ENCODE measurements at regions not wholly inside any gene's neighbourhood (a gene's known extent, or its start where the extent isn't known, plus 50 kb on each side); places are given as distances from the start of the nearest gene placed in this dataset.

- no peak for TF ChIP-seq CTCF (IDR thresholded peaks at IDR 0.05; ENCODE audit: insufficient read depth, low read depth, low read length, missing control alignments)
- H3K4me3 ChIP-seq (ENCODE audit: low read depth, low read length): no peak overlapping the region
- no peak for DNase-seq (ENCODE audit: low read depth)
These were observed 359.0 kb downstream of the BCKDHB start for GRCh38 chr6:80465513-80465912.

GRCh38 chr6:80464901-80465300 lies 358.4 kb downstream of the BCKDHB start:
- H3K4me3 ChIP-seq (ENCODE audit: low read depth, low read length): no peak overlapping the region
- TF ChIP-seq CTCF (IDR thresholded peaks at IDR 0.05; ENCODE audit: insufficient read depth, low read depth, low read length, missing control alignments): no peak
- DNase-seq (ENCODE audit: low read depth): no peak

GRCh38 chr6:80463197-80463596 lies 356.7 kb downstream of the BCKDHB start:
- H3K4me3 ChIP-seq (ENCODE audit: low read depth, low read length): no peak overlapping the region
- TF ChIP-seq CTCF (IDR thresholded peaks at IDR 0.05; ENCODE audit: insufficient read depth, low read depth, low read length, missing control alignments): no peak
- no peak for DNase-seq (ENCODE audit: low read depth)

- no peak overlapping the region for H3K4me3 ChIP-seq (ENCODE audit: low read depth, low read length)
- no peak for TF ChIP-seq CTCF (IDR thresholded peaks at IDR 0.05; ENCODE audit: insufficient read depth, low read depth, low read length, missing control alignments)
- no peak for DNase-seq (ENCODE audit: low read depth)
These were observed 353.9 kb downstream of the BCKDHB start for GRCh38 chr6:80460257-80460865.

GRCh38 chr6:80457439-80457933 lies 351.0 kb downstream of the BCKDHB start:
- no peak overlapping the region for H3K4me3 ChIP-seq (ENCODE audit: low read depth, low read length)
- TF ChIP-seq CTCF (IDR thresholded peaks at IDR 0.05; ENCODE audit: insufficient read depth, low read depth, low read length, missing control alignments): no peak
- DNase-seq (ENCODE audit: low read depth): no peak

- no peak overlapping the region for H3K4me3 ChIP-seq (ENCODE audit: low read depth, low read length)
- DNase-seq (ENCODE audit: low read depth): no peak
- TF ChIP-seq CTCF (IDR thresholded peaks at IDR 0.05; ENCODE audit: insufficient read depth, low read depth, low read length, missing control alignments): no peak
These were observed 350.4 kb downstream of the BCKDHB start for GRCh38 chr6:80456724-80457438.
